GM20000 (cell line): ENCODE measurements at regions not wholly inside any gene's neighbourhood (a gene's known extent, or its start where the extent isn't known, plus 50 kb on each side); places are given as distances from the start of the nearest gene placed in this dataset.

ENCODE experiments used
- DNase-seq: peaks from one replicate; pipeline ENCODE4 v3.0.0; 2012; ENCODE audit warnings: low spot score
- TF ChIP-seq, protein P1 (sequence below): IDR thresholded peaks from 2 replicates; pipeline ENCODE4 v1.5.1; 2012; ENCODE audit warnings: mild to moderate bottlenecking, control low read depth; ENCODE audit errors: extremely low read depth, missing control alignments

- no peak for DNase-seq
- TF ChIP-seq, protein P1, sequence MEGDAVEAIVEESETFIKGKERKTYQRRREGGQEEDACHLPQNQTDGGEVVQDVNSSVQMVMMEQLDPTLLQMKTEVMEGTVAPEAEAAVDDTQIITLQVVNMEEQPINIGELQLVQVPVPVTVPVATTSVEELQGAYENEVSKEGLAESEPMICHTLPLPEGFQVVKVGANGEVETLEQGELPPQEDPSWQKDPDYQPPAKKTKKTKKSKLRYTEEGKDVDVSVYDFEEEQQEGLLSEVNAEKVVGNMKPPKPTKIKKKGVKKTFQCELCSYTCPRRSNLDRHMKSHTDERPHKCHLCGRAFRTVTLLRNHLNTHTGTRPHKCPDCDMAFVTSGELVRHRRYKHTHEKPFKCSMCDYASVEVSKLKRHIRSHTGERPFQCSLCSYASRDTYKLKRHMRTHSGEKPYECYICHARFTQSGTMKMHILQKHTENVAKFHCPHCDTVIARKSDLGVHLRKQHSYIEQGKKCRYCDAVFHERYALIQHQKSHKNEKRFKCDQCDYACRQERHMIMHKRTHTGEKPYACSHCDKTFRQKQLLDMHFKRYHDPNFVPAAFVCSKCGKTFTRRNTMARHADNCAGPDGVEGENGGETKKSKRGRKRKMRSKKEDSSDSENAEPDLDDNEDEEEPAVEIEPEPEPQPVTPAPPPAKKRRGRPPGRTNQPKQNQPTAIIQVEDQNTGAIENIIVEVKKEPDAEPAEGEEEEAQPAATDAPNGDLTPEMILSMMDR: no peak
These were observed 636.2 kb upstream of the ANKRD30A start for GRCh38 chr10:36489181-36489580.

DNA sequence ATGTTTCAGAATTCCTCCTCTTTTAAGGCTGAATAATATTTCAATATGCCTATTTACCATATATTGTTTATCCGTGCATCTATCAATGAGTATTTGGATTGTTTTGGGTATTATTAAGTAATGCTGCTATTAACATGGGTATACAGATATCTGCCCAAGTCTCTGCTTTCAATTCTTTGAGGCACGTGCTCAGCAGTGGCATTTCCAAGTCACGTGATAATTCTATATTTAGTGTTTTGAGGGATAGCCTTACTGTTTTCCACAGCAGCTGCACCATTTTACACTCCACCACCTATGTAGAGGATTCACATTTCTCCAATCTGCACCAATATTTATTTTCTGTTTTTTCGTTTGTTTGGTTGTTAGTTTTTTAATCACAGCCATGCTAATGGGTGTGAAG, 636.8 kb upstream of the ANKRD30A start:
- DNase-seq: no peak
- TF ChIP-seq, protein P1: no peak

DNA sequence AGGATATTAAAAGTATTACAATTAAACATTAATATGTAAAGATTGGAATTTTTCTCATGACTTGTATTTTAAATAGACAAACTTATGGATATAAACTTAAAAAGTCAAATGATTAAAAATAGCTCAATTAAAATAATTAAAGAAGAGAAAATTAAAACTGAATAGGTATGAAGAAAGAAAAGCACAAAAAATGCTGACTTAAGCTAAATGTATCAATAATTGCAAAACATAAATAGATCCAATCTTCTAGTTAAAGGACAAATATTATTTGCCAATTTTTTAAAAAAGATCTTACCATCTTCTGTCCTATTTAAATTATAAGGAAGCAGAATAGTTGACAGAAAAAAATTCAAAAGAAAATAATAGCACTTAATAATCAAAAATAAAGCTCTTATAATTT, 646.3 kb upstream of the ANKRD30A start:
- no peak for DNase-seq

GRCh38 chr10:36476399-36476798, 649.0 kb upstream of the ANKRD30A start:
- TF ChIP-seq, protein P1: no peak

More for the DNA sequence above, 646.3 kb upstream of the ANKRD30A start:
- TF ChIP-seq, protein P1: no peak

GRCh38 chr10:36475746-36476145, 649.7 kb upstream of the ANKRD30A start:
- no peak for DNase-seq
- TF ChIP-seq, protein P1: no peak

More at GRCh38 chr10:36476399-36476798, 649.0 kb upstream of the ANKRD30A start:
- no peak for DNase-seq

DNA sequence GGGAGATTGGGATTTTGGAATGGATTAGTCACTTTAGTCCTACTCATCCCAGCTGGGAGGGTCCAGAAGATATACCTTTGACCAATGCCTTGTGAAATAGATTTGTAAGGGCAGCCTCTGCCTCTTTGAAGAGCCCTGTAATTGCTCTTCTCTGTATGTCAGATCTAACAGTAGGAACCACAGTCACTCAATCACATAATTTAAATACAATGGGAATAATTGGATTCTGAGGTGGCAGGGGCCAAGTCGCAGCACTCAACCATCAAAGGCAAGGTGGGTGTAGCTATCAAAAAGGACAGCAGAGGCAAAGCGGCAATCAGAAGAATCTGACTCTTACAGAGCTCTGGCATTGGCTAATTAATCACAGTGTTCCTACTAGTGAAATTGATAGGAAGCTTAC, 650.9 kb upstream of the ANKRD30A start:
- DNase-seq: no peak
- TF ChIP-seq, protein P1: no peak

GRCh38 chr10:36473122-36473521, 652.3 kb upstream of the ANKRD30A start:
- TF ChIP-seq, protein P1: no peak
- DNase-seq: no peak
